ENCODE measurements at regions not wholly inside any gene's neighbourhood (a gene's known extent, or its start where the extent isn't known, plus 50 kb on each side); places are given as distances from the start of the nearest gene placed in this dataset.
A peak's percentile ranks its signal among the peaks of the same experiment; 100 is the strongest.

DNA sequence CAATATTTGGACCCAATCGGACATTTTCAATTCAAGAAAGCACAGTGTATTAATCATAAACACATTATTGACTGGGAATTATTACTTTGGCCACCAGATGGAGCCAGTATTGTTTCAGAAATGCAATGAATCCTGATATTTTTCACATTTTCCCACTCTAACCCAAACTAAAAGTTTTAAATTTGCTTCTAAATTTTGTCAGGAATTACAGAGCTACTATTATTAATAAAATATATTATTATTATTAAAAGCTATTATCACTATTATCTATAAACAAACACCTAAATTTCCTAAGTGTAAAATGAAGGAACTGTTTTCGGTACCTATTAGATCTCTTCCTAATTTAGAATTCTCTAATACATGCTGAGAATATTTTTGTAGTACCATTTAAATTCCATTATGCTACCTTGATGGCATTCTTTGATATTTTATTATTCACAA lies 245.3 kb downstream of the OGFRL1 start:
- DNase-seq, result no peak

DNA sequence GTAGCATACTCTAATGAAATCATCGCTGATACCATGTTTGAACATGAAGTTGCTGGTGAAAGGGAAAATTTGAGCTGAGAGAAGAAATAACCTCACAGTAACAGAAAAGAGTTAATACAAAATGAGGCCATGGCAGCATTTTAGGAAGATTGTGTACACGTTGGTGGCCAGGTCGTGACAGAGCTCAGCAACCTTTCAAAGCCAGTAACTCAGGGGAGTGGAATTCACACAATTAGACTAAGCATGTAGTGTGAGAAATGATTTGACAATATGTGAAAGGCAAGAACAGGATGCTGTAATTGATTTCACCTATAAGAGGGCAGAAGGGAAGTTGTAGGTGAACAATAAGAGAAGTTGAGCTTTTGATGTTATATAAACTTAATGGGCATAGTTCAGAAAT lies 246.3 kb downstream of the OGFRL1 start:
- DNase-seq, result no peak

DNA sequence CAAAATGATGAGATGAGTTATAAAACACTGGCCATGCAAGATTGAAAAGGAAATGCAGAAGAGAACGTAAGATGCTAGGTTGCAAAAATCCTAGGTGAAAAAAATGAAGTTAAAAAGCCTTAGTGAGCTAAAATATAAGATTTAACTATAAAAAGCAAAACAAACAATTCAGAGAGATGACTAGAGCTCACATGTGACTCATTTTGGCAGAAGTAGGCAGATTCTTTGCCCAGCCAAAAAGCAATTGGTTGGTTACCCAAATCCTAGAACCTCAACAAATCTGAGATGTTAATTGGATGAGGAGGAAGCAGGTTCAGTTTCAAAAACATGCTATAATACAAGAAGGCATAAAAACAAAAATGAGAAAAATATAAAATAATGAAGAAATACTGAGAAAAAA lies 249.1 kb downstream of the OGFRL1 start:
- DNase-seq, result no peak

DNA sequence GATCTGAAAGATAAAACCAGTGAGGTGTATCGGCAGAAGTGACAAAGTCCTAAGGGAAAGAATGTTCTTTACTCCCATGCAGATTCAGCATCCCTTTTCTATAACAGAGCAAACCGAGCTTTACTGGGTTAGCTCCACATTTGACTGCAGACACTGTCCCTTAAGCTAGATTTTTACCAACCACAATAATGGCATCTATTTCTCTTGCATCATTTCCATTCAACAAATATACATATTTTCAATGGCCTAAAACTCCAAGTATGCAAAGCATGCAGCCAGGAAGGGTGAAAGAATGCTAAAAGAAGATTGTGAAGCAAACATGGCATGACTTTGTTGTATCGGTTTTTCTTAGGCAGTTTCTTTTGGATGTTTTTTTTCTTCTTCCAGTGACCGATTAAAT lies 255.4 kb downstream of the OGFRL1 start:
- DNase-seq, result no peak

DNA sequence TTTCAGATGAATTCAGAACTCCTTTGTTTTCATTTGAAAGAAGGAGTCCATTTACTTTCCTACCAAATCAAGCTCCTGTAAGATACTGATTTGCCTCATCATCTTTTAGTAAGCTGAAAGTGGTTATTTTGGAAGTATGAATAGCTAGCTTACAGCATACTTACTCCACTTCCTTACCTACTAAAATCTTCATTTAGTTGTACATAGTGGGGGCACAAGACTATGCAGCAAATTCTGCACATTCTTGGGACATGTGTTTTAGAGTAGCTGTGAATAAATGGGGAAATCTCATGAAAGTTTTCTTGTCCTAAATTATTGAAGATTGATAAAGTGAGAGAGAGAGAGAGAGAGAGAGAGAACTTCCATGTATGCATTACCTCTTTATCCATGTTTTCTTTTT lies 256.3 kb downstream of the OGFRL1 start:
- no peak for DNase-seq

DNA sequence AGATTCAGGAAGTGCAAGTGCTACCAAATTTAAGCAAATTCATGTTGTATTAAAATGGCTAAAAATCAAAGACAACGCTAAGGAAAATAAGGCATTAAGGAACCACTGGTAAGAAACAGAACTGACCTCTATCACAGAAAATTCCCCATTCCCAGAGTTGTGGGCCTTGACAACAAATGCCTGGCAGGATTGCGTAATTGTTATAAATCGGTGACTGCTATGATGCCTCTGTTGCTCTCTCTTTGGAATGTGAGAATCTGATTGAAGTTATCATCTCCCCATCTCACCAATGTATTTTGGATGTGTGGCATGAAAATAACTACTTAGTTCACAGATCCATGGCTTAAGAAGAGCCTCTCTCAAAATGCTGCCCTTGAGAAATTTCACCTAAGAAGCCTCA lies 257.3 kb downstream of the OGFRL1 start:
- no peak for DNase-seq

DNA sequence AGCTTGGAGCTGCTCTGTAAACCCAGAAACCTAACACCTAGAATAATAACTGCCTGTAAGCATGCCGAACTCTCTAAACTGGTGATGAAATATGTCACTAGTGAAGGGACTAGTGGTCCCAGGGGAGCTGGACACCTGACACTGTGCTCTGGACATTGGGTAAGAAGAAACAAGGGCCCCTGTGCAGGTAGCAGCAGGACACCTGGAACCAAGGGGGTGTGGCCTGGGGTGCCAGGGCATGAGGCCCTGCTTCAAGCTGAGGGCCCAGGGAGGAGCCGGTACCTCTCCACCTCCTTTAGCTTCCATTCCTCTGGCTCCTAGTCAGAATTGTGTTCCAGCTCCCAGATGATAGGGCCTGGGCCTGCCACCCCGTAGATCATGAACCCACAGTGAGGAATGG lies 263.2 kb downstream of the OGFRL1 start:
- DNase-seq, result no peak

DNA sequence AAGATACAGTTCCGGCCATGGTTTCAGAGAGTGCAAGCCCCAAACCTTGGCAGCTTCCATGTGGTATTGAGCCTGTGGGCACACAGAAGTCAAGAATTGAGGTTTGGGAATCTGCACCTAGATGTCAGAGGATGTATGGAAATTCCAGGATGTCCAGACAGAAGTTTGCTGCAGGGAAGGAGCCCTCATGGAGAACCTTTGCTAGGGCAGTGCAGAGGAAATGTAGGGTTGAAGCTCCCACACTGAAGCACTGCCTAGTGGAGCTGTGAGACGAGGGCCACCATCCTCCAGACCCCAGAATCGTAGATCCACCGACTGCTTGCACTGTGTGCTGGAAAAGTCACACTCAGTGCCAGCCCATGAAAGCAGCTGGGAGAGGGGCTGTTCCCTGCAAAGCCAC lies 267.5 kb downstream of the OGFRL1 start:
- DNase-seq, result no peak

DNA sequence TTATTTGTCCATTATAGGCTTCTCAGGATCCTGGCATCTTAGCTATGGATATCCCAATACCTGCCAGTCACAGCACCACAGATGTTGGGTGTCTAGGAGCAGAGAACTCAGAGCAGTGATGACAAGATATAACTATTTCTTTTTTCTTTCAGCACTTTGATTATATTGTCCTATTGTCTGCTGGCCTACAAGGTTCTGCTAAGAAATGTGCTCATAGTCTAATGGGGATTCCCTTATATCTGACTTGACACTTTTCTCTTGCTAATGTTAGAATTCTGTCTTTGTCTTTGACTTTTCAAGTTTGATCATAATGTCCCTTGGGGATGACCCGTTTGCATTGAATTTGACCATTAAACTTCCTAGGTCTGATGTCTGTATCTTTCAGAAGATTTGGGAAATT lies 270.4 kb downstream of the OGFRL1 start:
- no peak for DNase-seq

DNA sequence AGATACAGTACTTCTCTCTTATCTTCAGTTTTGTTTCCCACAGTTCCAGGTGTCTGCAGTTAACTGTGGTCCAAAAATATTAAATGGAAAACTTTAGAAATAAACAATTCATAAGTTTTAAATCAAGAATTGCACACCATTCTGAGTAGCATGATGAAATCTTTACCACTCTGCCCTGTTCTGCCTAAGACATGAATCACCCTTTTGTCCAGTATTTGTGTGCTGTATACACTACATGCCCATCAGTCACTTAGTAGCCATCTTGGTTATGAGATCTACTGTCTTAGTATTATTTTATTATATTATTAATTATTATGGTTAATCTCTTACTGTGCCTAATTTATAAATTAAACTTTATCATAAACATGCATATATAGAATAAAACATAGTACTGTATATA lies 279.0 kb downstream of the OGFRL1 start:
- no peak for DNase-seq

DNA sequence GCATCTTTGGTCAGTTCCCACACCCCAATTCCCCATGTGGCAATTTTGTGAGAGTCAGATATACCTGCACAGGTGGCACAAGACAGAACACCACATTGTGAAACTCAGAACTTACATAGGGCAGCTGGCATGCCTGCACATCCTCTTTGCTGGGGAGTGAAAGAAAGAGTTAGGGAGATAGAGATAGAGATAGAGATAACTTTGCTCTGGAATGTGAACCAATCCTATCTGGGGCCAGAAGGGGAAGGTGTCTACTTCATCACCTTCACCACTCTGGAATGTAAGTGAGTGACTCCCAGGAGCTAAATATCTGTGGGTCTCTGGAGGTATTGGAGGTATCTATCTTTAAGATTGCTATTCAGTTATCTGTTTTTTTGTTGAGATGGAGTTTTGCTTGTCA lies 289.2 kb downstream of the OGFRL1 start:
- DNase-seq, result no peak

DNA sequence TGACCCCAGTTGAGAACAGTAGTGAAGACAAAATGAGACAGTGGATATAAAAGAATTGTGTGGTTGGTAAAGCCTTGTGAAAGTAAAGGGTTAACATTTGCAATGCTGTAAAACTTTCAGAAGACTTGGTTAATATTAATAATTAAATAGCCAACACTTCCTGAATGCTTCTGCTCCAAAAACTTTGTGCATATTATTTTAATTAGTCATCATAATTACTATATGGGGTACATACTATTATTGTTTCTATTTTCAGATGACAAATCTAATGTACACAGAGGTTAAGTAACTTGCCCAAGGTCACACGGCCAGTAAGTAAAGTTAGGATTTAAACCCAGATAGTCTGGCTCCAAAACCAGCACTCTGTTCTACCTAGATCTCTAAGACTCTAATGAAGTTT lies 291.3 kb downstream of the OGFRL1 start:
- DNase-seq, result no peak

DNA sequence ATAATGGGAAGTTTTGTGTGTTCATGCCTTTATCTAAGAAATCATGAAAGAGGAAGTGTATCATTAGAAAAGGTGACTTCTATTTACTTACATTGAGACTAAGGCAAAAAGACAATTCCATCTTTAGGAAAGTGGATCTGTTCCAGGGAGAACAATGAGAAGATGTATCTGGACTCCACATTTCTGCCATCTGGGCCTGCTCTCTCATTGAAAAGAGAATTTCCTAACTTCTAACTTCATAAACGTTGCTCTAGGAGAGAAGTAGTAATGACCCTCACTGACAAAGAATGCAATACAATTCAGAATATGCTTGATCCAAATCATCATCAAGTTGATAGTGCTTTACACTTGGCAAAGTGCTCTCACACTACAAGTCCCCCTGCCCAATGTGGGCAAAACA lies 294.2 kb downstream of the OGFRL1 start:
- no peak for DNase-seq

DNA sequence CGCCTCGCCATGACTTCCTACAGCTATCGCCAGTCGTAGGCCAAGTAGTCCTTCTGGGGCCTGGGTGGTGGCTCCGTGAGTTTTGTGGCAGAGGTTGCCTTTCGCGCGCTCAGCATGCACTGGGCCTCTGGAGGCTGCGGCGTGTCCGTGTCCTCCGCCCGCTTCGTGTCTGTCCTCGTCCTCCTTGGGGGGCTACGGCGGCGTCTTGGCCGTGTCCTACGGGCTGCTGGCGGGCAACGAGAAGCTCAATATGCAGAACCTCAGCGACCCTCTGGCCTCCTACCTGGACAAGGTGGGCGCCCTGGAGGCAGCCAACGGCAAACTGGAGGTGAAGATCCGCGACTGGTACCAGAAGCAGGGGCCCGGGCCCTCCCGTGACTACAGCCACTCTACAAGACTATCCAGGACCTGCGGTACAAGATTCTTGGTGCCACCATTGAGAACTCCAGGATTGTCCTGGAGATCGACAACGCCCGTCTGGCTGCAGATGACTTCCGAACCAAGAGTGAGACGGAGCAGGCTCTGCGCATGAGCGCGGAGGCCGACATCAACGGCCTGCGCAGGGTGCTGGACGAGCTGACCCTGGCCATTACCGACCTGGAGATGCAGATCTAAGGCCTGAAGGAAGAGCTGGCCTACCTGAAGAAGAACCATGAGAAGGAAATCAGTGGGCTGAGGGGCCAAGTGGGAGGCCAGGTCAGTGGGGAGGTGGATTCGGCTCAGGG lies 296.3 kb downstream of the OGFRL1 start:
- no peak for DNase-seq

DNA sequence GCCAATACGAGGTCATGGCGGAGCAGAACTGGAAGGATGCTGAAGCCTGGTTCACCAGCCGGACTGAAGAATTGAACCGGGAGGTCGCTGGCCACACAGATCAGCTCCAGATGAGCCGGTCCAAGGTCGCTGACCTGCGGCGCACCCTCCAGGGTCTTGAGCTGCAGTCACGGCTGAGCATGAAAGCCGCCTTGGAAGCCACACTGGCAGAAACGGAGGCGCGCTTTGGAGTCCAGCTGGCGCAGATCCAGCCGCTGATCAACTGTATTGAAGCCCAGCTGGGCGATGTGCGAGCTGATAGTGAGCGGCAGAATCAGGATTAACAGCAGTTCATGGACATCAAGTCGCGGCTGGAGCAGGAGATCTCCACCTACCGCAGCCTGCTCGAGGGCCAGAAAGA lies 296.9 kb downstream of the OGFRL1 start:
- no peak for DNase-seq

DNA sequence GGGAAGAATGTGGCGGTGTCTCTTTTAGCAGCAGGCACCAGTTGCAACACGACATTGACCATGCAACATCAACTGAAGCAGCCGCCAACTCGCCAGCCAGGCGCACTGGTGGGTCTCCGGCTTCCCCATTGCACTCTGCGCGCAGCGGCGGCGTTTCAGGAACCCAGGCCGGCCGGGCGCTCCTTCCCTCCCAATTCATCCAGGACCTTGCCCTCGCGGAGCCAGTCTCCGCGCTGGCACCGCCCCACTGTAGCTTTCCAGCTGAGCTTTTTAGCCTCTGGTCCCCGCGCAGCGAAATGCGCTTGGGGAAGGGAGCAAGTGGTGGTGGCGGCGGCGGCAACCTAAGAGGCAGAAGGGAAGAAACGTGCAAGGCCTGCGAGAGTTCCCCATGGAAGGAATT lies 297.9 kb upstream of the RIMS1 start:
- no peak for DNase-seq

DNA sequence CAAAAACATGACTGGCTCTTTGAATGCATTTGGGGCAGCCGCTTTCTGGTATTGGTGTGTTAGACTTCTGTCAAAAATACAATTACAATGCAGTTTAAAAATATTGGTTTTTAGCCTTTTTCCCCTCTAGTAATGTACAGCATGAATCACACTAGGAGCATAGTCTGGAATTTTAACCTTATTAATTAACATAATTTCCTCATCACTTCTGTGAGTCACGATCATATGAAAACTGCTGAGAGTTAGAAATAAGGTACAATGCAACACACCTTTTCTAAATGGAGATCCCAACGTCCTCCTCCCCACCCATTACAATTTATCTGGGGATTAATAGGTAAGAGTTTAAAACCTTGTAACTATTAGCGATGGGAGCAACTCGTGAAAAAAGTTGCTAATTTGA lies 297.1 kb upstream of the RIMS1 start:
- DNase-seq, result no peak

DNA sequence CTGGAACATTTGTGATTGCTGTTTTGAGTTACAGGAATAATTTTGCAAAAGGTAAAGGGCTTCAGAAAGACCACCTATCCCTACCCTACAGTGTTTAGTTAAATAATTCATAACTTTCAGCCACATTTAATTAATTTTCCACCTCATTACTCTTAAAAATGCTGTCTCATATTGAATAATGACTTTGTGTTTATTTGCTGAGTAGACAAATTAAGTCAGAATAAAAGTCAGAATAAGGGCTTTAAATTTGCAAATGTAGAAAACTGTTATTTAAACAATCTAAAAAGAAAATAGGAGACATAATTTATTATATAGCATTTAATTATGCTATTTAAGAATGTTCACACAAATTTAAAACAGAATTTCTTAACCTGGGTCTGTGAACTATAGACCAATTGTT lies 293.7 kb upstream of the RIMS1 start:
- DNase-seq, result no peak

DNA sequence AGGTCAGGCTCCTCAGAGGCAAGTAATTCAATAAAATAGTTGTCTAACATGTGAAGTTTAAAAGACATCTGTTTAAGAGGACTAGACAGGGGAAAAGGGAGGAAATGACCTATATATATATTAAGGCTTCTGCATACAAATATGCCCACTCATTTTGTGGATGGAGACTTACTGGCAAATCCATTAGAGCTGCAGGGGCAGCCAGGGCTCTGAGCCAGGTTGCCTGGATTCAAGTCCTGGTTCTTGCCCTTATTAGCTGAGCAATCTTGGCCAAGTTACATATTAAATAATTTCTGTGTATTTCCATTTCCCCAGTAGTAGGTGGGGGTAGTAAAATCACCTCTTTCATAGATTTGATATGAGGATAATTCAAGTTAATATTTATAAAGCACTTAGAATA lies 287.0 kb upstream of the RIMS1 start:
- no peak for DNase-seq

DNA sequence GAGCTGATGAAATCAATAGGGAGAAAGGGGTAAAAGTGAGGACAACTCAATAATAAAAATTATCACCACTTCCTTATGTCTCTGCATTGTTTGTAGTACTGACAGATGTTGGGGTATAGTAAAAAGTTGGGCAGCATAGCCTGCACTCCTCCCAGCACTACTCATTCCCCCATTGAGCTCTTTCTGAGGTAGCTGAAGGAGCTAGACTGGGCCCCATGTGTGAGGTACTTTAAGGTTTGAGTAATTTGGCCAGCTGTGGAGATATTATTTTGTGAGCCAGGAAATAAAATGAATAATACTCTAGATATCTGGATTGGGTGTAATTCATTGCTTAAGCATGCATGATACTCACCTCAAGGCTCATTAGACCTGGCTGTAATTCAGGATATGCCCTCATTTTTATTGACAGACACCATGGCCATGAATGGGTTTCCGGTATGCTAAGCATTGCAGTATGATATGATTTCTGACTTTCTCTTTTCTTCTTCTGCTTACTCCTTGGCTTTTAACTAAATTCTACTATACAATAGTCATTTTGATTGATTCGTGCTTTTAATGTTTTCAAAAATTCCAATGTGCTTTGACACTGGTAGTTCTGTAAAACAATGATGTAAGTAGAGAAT lies 283.9 kb upstream of the RIMS1 start:
- no peak for DNase-seq

DNA sequence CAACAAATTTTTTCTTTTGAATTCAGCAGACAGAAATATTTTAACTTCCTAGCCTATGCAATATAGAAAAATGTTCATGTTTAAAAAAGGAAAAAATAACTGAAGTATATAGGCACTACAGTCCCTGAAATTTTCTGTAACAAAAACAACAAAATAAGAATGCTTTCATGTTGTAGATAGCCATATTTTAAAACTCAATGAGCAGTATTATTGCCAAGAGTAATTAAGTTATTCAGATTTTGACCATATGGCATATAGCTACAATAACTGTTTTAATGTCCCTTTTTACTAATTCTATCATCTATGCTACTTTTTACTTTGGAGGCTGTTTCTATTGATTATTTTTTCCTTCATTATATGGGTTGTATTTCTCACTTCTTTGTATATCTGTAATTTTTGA lies 283.3 kb upstream of the RIMS1 start:
- DNase-seq, result no peak

DNA sequence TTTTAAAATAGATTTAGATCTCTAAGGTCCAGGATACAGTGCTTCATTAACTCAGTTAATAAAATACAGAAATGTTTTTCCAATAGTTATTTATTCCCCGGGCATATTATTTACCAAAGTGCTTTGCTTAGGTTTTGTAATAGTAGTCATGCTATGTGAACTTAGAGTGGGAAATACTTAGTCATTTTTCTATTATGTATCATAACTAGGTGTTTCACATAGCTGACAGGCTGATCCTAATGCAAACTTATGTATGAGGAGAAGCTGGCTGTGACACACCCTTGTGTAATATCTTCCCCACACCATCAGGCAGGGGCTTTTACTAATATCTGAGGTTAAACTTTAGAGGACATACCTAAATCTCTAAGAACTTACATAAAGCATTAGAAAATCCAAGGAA lies 277.7 kb upstream of the RIMS1 start:
- DNase-seq, result no peak

DNA sequence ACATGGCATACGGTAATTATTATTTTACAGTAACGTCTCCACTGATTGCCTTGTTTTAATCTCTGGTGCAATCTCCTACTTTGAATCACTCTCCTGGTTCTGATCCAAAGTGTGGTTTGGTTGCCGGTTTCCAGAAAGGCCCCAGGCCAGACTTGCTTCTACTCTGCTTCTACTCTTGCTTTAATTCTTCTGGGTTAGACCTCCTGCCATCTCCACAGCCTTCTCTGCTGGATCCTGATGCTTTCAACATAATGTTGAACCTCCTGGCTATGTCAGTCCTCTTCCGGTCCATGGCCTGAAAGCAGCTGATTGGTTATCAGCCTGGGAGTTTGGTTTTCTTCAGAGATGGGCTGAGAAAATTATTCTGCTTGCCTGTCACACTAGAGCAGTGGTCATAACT lies 266.5 kb upstream of the RIMS1 start:
- no peak for DNase-seq

DNA sequence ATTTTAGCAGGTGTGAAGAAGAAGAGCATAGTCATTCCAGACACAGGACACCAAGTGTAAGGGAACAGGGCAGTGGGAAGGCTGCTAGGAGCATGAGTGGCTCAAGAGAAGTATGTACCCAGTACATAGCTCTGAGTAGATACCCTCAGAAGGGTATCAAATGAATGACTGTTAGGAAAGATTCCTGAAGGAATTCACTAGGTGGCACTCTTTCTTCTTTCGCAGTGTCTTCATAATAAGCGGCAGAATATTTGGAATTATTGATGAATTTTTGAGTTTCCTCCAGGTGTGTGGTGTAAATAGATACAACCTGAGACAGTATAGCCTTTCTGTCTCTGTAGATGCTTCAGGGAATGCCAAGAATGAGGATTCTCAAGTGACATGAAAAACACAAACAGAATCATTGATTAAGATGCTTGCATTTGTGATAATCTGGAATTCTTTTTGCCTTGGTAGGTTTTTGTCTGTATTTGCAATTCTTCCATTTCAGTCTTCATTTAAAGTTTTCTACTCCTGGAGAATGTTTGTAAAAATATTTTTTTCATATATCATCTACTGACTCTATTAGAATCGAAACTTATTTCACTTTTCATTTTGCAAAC lies 264.3 kb upstream of the RIMS1 start:
- peak in 1 of 2 experiments; percentile 20 for DNase-seq

DNA sequence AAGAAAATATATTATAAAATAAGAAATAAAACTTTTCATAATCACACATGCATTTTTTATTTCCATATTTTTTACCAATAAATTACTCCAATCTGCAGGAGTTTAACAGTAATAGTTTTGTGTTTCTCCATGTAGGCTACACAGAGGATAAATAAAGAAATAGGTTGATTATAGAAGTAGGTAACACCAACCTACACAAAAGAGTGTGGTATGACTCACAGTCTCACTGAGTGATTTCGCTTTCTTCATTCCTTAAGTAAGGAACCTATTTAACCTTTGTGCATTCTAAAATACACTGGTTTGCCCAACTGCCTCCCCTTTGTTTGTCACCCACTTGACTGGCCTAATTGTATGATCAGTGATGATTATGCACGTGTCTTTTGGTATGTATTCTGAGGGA lies 244.2 kb upstream of the RIMS1 start:
- DNase-seq, result no peak

Data from SHP77 (cell line).